ENCODE measurements at regions not wholly inside any gene's neighbourhood (a gene's known extent, or its start where the extent isn't known, plus 50 kb on each side); places are given as distances from the start of the nearest gene placed in this dataset.

- TF ChIP-seq POLR2AphosphoS5 (IDR thresholded peaks at IDR 0.05) (no peak), CTCF (IDR thresholded peaks at IDR 0.05) (no peak), POLR2A (IDR thresholded peaks at IDR 0.05) (no peak)
Observed at GRCh38 chr16:61296305-61296704, 739.9 kb downstream of the CDH8 start.

Measured in stomach (tissue), 4 donors.